ENCODE measurements at regions not wholly inside any gene's neighbourhood (a gene's known extent, or its start where the extent isn't known, plus 50 kb on each side); places are given as distances from the start of the nearest gene placed in this dataset.

DNA sequence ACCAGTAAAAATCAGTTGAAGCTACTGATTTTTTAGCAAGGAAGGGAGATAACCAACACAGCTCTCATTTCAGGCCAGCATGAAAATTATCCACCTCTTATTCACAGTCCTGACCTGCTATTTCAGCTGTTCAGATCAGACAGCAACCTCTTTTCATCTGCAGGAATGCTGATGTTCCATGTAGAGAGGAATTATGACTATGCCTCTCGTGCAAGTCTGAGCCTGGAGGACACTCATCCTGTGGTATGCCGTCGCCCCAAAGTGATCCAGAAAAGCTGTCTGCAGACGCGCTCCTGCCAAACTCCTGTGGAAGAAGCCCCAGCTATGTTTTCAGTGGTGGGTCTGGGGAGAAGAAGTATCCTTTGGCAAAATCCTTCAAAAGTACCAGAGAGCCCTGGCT lies 563.5 kb upstream of the SLITRK1 start:
- no peak for DNase-seq (ENCODE audit: low spot score)

DNA sequence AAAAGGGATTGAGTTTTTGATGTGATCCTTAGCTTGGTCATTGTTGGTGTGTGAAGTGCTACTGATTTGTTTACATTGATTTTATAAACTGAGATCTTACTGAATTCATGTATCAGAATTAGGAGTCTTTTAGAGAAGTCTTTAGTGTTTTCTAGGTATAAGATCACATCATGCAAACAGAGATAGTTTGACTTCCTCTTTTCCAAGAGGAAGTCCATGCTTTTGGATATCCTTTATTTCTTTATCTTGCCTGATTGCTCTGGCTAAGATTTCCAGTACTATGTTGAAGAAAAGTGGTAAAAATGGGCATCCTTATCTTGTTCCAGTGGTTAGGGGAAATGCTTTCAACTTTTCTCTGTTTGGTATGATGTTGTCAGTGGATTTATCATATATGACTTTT lies 561.2 kb upstream of the SLITRK1 start:
- DNase-seq (ENCODE audit: low spot score): no peak

DNA sequence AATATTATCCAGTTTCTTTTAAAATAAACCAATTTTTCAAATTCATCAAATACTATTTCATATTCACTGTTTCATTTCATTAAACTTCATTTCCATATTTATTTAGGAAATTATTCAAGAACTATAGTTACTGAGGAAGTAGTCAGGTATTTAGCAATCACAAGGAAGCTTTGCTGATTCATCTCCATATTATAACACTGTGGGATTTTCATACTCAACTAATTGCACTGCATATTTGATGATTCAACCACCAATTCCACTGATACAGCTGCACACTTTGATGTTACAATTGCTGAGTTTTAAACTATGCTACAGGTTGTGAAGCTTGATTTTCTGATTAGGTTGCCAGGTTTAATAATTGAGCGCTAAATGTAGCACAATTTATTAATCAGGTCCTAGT lies 556.8 kb upstream of the SLITRK1 start:
- DNase-seq (ENCODE audit: low spot score): no peak

DNA sequence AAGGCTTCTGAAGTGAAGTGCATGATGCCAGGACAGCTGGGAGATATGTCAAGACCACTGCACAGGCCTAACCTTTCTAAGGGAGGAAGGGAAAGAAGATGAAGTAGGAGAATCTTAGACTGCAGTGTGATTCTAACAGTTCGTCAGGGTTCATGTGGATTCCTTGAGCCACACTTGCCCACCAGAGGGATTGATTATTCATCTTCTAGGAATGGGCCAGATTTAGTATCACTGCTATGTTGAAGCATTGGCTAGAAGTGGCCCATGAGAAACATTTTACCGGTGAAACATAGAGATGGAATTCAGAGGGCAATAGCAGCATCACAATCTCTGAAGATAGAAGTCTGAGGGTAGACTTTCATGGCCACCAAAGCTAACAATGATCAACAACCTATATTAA lies 550.8 kb upstream of the SLITRK1 start:
- no peak for DNase-seq (ENCODE audit: low spot score)

DNA sequence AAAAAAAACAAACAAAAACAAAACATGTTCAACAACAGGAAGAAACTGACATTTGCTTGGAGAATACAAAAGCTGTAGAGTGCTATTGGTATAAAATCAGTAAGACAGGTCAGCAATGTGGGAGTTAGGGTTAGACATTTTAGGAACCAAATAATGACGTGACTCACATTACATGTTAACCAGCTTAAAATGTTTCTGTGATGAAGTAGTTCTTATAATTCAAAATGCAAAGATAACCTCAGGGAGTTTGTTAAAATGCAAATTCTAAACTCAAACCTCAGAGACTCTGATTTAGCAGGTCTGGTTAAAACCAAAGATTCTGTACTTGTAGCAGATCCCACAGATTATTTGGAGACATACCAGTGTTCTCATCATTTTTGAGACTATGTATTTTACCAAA lies 549.4 kb upstream of the SLITRK1 start:
- no peak for DNase-seq (ENCODE audit: low spot score)

DNA sequence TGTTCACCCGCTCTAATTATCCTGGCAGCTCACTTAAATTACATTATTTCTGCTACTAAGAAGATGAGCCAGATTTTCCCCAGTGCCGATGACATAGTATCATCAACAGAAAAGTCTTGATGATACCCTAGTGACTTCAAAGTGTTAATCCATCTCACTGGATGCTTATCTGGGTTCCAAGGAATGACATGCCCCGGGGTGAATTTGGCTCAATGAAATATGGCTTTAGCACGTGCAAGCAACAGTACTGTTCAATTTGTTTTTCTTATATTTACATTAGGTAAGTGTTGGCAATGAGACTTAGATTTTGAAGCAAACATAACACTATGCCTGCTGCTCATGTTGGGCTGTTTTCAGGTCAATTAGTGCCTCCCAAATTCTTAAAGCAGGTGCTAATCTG lies 548.2 kb upstream of the SLITRK1 start:
- DNase-seq (ENCODE audit: low spot score): no peak

DNA sequence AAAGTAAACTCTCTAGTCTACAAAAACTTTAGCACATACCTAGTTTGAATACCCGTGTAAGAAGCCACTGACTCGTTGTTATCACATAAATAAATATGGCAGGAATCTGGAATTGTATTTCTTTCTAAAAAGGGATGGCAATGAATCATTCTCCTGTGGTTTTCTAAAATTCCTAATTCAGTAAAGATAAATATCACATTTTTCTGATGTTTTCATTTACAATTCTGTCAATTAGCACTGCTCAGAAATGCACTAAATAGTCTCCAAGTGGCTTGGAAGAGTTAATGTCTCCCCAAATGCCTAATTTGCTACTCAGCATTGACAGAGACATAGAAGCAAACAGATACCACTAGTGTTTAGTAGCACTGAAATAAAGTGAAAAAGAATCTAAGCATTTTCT lies 547.7 kb upstream of the SLITRK1 start:
- DNase-seq (ENCODE audit: low spot score): no peak

DNA sequence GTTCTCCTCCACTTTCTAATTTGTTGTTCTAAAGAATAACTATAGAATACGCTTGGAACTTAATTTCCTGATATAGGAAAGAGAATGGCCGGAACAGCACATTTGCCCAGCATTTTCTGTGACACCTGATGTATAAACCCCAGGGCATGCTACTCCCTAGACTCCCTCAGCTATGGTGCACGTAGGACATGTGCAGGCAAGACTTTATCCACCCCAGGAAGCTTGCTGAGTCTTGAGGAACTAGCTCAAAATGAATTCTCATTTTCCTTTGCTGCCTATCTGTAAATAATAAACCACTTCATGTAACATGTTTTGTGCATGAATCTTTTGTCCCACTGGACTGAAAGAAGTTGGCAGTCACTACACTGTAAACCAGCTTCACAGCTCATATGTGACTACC lies 535.8 kb upstream of the SLITRK1 start:
- no peak for DNase-seq (ENCODE audit: low spot score)

DNA sequence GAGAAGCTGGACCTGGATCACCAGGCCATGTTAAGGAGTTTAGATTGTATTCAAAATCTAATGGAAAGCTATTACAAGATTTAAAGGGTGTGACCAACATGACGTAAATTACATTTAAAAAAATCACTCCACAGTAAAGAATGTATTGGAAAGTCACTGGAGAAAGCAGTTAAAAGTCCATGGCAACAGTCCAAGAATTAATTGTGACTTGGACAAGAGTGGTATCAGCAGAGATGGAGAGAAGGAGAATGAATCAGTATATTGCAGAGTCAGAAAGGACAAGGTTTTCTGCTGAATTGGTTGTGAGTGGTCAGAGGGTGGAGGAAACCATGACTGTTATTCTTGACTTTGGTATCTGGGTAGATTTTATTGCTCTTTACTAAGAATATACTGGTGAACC lies 535.1 kb upstream of the SLITRK1 start:
- DNase-seq (ENCODE audit: low spot score): no peak

DNA sequence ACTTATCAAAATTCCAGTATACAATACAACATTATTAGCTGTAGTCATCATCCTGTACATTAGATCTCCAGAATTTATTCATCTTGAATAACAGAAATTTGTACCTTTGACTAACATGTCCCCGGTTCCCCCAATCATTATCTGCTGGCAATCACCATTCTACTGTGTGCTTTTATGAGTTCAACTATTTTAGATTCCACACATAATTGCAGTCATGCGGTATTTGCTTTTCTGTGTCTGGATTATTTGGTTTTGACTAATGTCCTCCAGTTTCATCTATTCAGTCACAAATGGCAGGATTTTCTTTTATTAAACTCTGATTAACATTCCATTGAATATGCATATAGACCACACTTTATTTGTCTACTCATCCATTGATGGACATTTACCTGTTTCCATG lies 530.7 kb upstream of the SLITRK1 start:
- no peak for DNase-seq (ENCODE audit: low spot score)

DNA sequence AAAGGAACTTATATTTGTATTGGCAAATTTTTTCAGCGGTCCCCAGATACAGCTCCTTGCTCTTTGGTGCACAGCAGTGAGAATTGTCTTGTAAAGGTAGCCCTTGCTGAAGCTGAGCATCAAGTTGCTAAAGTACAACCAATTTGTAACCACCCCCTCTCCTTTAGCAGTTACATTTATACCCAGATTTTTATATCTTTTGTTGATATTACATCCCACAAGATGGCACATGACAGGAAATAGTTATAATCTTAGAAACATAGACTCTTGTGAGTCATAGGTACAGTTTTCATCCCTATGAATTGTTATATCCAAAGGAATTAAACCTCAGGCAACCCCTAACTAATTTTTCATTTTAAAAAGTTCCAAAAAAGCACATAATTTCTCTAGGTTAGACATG lies 523.0 kb upstream of the SLITRK1 start:
- DNase-seq (ENCODE audit: low spot score): no peak

DNA sequence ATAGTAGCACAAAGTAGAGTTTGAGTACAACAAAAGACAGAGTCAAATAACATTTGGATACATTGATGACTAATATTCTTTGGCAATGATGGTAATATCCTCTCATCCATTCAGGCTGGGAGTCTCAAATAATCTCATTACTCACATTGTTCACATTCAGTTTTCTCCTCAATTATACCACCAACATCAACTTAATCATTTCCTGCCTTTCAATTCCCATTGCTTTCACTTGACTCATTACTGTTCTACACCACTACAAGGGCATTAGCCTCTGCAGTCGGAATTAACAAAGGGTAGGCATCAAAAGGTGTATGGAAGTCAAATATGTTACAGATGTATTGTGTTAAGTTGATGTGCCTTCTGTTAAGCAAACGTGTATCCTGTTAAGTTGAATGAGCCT lies 518.4 kb upstream of the SLITRK1 start:
- DNase-seq (ENCODE audit: low spot score): no peak

DNA sequence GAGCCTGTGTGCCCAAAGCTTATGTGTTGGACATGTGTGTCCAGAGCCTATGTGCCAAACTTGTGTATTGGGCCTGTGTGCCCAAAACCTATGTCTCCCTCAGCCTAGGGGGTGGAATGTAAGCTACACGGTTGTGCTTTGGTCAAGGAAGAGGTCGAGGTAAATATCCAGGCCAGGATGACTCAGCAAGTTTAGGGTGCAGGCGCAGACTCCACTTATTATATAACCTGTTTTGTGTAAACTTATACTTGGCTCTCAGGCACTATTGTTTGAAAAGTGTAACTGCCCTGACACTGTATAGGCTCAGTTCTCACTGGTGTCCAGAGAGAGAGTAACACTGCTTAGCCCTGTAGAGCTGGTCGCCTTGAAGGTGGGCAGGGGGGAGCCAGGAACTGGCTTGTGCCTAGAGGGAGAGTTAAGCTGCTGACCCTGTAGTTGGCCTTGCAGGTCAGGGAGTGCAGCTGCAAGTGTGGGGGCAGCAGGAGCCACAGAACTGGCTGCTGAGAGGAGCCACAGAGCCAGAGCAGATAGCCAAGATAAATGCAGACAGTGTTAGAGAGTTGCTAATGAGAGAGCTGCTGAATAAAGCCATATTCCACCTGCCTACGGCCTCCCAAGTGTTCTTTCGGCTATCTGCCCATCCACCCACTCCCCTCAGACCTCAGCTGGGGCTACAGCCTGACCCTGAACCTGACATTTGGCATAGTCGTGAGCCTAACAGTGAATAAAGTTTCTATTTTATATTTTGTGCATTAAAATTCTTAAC lies 517.2 kb upstream of the SLITRK1 start:
- no peak for DNase-seq (ENCODE audit: low spot score)

DNA sequence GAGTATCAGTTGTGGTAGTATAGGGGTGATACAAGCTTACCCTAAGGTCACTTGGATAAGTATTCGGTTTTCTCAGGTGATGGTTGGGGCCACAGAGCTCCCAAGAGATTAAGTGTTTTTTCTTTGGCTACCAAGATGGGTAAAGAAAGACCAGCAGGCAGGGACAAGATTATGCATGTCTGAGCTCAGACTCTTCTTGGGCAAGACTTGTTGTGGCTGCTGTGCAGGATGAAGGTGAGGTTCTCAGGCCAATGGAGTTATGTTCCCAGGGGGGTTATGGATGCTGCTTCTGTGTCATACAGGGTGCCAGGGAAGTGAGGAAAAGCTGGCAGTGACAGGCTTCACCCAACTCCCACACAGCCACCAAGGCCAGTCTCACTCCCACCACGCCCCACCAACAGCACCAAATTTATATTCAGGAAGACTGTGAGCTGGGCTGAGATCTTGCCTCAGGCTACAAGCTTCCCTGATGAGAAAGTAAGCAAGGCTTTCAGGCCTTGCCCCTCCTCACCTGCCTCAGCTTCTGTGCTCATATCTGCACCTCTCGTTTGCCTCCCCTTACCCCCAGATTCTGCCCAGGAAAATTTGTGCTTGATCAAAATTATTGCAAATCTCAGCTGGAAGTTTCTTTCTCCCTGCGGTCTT lies 511.8 kb upstream of the SLITRK1 start:
- no peak for DNase-seq (ENCODE audit: low spot score)

DNA sequence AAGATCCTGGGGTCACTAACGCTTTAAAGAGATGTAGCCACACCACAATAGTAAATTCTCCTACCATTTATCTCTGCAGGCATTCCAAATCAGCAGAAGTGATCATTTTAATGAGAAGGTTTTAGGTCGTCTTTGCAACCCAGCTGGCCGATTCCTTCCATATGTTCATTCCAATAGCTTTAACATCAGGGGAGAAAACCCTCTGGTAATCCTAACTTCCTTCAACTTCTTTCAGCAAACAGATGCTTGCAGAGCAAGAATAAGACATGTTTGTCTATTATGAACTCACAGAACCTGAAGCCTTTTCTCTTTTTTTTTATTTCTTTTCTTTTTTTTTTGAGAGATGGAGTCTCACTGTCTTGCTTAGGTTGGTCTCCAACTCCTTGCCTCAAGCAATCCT lies 498.6 kb upstream of the SLITRK1 start:
- DNase-seq (ENCODE audit: low spot score): no peak

DNA sequence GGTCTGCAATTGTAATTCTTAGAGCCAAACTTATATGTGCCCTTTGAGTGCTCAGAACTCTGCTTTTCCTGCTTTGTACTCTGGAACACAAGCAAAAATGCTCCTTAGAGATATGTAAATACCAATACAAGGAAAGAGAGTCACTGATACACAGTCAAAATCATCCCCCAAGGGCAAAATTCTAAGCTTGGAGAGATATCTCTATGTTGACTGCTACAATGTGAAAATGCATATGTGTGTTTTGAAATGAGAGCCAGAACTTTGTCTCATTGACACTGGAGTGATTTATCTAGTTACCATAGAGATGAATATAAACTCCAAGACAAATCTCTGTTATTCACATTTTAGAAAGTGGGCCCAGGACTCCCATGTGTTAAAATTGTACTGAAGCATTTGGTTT lies 494.8 kb upstream of the SLITRK1 start:
- no peak for DNase-seq (ENCODE audit: low spot score)

DNA sequence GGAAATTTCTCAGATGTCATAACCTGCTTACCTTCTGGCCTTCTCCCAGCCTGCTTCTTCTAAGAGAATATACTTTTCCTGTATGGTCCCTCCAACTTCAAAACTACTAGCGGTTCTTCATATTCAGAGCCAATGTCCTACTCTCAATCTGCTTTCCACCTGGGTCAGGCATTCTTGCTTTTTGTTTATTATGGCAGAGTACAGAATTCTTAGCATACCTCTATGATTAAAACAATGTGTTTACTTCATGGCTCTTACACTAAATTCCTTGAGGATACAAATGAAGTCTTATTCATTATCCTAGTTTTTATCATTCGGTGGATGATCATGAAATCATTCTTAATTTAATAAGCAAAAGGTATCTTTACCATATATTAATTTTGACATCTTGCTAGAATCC lies 484.2 kb upstream of the SLITRK1 start:
- DNase-seq (ENCODE audit: low spot score): no peak

DNA sequence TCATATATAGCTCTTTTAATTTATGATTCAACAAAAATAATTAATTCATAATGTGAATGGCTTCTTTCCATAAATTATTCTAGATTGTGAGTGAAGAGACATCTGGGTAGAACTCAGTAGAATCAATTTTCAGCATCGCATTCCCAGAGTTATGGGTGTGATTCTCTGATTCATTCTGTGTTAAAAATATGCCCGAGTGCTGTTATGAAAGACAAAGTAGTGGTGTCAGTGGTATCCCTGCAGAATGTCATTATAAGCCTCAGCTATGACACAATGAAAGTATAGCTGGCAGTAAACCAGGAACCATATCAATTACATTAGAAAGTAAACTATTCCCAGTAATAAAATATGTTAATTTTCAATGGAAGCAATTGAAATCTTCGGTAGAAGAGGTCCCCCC lies 480.5 kb upstream of the SLITRK1 start:
- no peak for DNase-seq (ENCODE audit: low spot score)

DNA sequence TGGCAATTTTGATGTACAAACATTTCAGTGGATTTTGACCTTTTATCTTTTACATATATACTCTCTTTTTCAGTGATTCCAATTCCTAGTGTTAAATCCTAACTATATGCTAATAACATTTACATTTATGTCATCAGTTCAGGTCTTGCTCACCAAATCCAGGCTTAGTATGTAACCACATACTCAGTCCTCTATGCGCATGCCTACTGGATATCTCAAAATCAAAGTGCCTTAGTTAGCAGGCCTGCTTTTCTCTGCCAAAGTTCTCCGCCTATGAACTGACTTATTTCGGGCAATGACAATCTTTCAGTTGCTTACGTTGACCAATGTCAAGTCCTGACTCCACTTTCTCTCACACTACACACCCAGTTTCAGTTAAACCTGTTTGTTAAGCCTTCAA lies 478.5 kb upstream of the SLITRK1 start:
- no peak for DNase-seq (ENCODE audit: low spot score)

DNA sequence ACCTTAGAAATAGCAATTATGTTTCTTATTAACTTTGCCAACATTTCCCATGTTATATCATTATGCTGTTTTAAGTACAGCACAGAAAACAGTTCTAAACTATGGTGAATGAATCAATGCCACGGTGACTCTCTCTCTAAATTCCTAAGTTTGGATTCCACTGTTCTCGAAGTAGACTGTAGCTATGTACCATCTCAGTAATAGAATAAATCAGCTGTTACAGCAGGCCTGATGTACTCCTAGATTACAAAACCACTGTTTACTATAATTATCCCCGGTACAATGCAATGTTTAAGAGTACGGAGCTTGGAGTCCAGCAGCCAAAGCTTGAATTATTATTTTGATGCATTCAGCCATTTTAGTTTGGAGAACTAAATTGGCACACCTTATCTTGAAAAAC lies 476.3 kb upstream of the SLITRK1 start:
- no peak for DNase-seq (ENCODE audit: low spot score)

DNA sequence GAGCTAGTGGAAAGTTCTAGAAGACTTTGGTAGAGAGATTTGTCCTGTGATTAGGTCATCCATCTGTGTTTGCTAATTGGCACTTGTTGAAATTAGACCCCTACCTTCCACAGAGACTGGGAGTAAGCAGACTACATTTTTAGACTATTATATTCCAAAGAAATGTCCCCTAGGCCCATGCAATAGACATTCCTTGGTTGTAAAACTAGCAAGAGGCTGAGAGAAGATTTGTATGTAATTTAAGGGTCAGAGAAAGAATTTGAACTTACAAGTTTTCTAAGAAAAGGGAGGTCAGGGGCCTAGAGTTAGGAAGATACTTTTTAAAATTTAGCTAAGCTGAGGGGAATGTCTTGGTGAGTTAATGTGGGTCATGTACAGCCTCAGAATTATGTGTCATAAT lies 470.7 kb upstream of the SLITRK1 start:
- DNase-seq (ENCODE audit: low spot score): no peak

DNA sequence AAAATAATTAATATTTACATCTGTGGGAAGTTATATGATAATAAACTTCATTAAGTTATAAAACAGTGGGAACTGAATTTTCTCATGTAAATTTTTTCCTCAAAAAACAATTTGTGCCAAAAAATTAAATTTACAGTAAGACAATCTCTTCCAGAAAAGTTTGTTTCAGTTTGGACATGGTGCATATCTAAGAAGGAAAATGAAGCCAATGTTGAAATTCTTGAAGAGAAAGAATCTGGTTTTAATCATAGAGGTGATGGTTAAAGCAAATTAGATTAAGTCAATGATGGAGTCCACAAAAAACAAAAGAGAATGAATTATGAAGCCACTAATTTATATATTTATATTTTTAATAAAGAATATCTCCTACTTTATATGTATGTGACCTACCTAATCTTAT lies 457.2 kb upstream of the SLITRK1 start:
- no peak for DNase-seq (ENCODE audit: low spot score)

DNA sequence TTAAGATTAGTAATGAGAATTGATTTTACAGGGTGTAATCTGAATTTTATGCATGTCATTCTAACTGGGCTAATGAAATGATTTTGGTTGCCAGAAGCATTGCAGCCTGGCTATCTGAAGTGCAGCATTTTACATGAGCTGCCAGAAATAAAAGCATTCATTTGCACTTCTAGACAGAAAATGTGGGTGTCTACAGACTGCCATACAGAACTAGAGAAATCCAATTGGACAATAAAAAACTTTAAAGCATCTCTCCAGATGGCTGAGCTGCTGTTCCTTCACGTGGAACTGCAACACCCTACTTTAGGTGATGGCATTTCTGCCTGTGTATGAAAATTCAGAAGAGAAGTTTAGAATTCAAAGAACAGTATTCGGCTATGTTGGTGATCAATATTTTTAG lies 450.1 kb upstream of the SLITRK1 start:
- no peak for DNase-seq (ENCODE audit: low spot score)

DNA sequence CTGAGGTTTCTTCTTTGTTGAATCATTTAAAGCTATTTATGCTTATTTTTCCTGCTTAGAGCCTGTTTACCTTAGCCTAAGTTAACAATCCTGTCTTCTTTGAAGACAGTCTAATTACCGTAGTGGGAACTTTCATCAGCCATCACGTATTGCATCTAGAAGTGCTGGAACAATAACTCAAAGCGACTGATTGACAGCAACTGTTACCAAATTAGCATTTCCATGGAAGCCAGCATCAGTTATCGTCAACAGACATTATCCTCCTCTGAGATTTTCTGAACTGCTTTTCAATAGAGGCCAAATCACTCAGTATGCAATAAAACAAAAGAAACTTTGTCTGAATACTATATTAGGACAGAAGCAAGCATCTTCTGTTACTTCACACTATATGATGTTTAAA lies 433.3 kb upstream of the SLITRK1 start:
- no peak for DNase-seq (ENCODE audit: low spot score)
